ENCODE measurements at regions not wholly inside any gene's neighbourhood (a gene's known extent, or its start where the extent isn't known, plus 50 kb on each side); places are given as distances from the start of the nearest gene placed in this dataset.

DNA sequence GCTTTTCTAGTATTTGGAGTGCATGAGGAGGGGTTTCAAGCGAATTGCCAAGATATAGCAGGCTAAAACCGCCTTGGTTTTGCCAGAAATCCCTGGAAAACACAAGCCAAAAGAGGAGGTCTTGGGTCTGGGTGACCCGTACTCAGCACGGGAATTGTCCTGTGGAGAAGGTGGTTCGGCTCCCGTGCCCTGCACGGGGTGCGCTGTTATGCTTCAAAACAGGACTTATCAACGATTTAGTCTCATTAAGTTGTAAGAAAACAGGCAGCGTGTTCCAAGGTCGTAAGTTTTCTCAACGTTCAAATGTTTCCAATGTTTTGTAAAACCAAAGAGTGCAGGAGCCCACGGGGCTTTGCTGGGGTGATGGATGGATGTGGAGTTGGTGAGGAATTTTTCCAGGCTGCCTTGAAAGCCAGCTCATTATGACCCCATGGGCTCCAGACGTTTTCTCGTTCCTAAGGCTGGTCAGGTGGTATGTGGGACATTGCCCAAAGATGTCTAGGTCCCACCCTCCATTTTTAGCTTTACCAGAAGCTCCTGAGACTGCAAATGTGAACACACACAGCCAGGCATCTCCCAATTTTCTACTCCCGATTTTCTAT lies 75.4 kb upstream of the CLDN14 start:
- intact Hi-C loops (cut with DNase I; ENCODE audit: low total_unique reads), result no loop called here
- Histone ChIP-seq H3K36me3 (no peaks in the 10 kb centered on the region), H3K27ac (no peak overlapping the region), H3K27me3 (peaks cover 0 to 6% (median 4%) of the 10 kb centered on the region in 3 donors), H3K4me3 (no peak overlapping the region), H3K4me1 (no peaks in the 10 kb centered on the region), H3K9me3 (no peaks in the 10 kb centered on the region)
- TF ChIP-seq POLR2A (IDR thresholded peaks at IDR 0.05), result no peak
- TF ChIP-seq, protein P1, sequence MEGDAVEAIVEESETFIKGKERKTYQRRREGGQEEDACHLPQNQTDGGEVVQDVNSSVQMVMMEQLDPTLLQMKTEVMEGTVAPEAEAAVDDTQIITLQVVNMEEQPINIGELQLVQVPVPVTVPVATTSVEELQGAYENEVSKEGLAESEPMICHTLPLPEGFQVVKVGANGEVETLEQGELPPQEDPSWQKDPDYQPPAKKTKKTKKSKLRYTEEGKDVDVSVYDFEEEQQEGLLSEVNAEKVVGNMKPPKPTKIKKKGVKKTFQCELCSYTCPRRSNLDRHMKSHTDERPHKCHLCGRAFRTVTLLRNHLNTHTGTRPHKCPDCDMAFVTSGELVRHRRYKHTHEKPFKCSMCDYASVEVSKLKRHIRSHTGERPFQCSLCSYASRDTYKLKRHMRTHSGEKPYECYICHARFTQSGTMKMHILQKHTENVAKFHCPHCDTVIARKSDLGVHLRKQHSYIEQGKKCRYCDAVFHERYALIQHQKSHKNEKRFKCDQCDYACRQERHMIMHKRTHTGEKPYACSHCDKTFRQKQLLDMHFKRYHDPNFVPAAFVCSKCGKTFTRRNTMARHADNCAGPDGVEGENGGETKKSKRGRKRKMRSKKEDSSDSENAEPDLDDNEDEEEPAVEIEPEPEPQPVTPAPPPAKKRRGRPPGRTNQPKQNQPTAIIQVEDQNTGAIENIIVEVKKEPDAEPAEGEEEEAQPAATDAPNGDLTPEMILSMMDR (IDR thresholded peaks at IDR 0.05 in 4 of 5, conservative IDR thresholded peaks at IDR 0.05 in 1 of 5), result no peak
- ATAC-seq (no peak), DNase-seq (no peak)
- in situ Hi-C loops (cut with MboI; ENCODE audit: low sequenced_read_pairs in 4 of 4), result no loop called here

DNA sequence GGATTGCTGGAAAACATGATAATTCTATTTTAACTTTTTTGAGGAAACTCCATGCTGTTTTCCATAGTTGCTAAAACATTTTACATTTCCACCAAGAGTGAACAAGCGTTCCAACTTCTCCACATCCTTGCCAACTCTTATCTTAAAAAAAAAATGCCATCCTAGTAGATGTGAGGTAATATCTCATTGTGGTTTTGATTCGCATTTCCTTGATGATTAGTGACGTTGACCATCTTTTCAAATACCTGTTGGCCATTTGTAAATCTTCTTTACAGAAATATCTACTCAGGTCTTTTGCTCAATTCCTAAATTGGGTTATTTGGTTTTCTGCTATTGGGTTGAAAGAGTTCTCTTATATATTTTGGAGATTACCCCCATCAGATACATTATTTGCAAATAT lies 77.4 kb upstream of the CLDN14 start:
- no peak for TF ChIP-seq POLR2A (IDR thresholded peaks at IDR 0.05)
- TF ChIP-seq, protein P1 (IDR thresholded peaks at IDR 0.05 in 4 of 5, conservative IDR thresholded peaks at IDR 0.05 in 1 of 5), result no peak
- in situ Hi-C loops (cut with MboI; ENCODE audit: low sequenced_read_pairs in 4 of 4), result no loop called here
- intact Hi-C loops (cut with DNase I; ENCODE audit: low total_unique reads), result no loop called here
- Histone ChIP-seq H3K4me1 (no peaks in the 10 kb centered on the region), H3K27me3 (peaks cover 0 to 4% (median 4%) of the 10 kb centered on the region in 3 donors), H3K36me3 (no peaks in the 10 kb centered on the region), H3K9me3 (no peaks in the 10 kb centered on the region), H3K4me3 (no peak overlapping the region), H3K27ac (no peak overlapping the region)
- no peak for ATAC-seq
- DNase-seq, result no peak

DNA sequence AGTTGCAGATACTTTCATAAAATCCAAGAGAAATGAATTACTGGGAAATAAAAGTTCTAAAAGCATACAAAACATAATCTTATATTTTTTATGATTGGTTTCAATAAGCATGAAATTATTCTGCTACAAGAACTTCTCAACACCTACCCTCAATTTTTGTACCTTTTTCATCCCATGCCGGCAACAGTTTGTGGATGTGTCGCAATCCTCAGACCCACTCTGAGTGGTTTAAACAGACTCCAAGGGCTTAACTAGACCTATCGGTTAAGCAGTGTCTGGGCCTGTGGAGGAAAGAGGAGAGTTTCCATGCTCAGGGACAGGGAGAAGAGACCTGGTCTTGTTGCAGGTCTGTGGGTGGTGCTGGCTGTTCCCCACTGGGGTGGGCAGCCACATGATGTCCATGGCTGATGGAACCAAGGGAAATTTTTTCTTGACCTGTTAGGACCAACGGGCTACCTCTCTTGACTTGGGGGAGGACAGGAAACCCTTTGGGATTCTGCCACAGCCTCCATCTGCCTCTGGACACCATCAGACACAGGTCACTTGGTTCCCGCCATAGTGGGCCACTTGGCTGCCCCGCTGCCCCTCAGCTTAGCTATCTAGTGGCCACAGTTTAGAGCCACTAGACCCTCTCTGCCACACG lies 81.1 kb upstream of the CLDN14 start:
- DNase-seq, result no peak
- no peaks in the 10 kb centered on the region for H3K4me1 ChIP-seq
- TF ChIP-seq POLR2A (IDR thresholded peaks at IDR 0.05), result no peak
- TF ChIP-seq, protein P1 (IDR thresholded peaks at IDR 0.05 in 4 of 5, conservative IDR thresholded peaks at IDR 0.05 in 1 of 5), result no peak
- no peak overlapping the region for H3K27ac ChIP-seq
- in situ Hi-C loops (cut with MboI; ENCODE audit: low sequenced_read_pairs in 4 of 4), result no loop called here
- H3K27me3 ChIP-seq, result peaks cover 0 to 19% (median 15%) of the 10 kb centered on the region in 3 donors
- no peak overlapping the region for H3K4me3 ChIP-seq
- H3K9me3 ChIP-seq, result no peaks in the 10 kb centered on the region
- no peaks in the 10 kb centered on the region for H3K36me3 ChIP-seq
- no peak for ATAC-seq
- intact Hi-C loops (cut with DNase I; ENCODE audit: low total_unique reads), result no loop called here

DNA sequence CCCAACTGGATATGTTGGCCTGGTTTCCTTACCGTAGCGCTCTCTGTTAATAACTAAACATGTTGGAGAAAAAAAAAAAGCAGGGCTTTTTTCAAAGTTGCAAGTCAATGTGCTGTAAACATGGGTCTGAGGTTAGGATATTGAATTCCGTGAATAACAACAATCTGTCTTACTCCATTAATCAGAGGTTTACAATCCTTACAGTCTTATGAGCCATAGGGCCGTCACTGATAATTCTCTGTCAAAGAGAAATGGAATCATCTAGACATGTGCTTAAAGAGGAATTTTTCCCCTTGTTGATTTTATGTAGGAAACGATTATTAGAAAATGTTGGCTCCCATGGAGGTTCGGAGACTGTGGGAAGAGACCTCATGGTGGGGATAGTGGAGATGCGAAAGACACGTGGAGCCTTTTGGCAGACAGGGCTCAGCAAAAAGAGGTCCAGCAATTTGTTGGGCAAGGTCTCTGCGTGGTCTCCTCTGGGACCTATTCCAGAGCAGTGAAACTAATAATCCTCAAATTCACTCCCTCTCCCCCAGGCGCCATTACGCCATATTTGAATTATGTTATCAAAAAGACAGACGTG lies 83.5 kb upstream of the CLDN14 start:
- DNase-seq, result no peak
- in situ Hi-C loops (cut with MboI; ENCODE audit: low sequenced_read_pairs in 4 of 4), result no loop called here

More for the DNA sequence above, 83.5 kb upstream of the CLDN14 start:
- peaks cover 7 to 23% (median 15%) of the 10 kb centered on the region in 3 donors for H3K27me3 ChIP-seq
- no peak overlapping the region for H3K27ac ChIP-seq
- H3K4me1 ChIP-seq, result no peaks in the 10 kb centered on the region
- TF ChIP-seq, protein P1 (IDR thresholded peaks at IDR 0.05 in 4 of 5, conservative IDR thresholded peaks at IDR 0.05 in 1 of 5), result no peak
- no peak for TF ChIP-seq POLR2A (IDR thresholded peaks at IDR 0.05)
- intact Hi-C loops (cut with DNase I; ENCODE audit: low total_unique reads), result no loop called here
- ATAC-seq, result no peak
- H3K4me3 ChIP-seq, result no peak overlapping the region
- H3K36me3 ChIP-seq, result no peaks in the 10 kb centered on the region
- H3K9me3 ChIP-seq, result no peaks in the 10 kb centered on the region
